ENCODE measurements at regions not wholly inside any gene's neighbourhood (a gene's known extent, or its start where the extent isn't known, plus 50 kb on each side); places are given as distances from the start of the nearest gene placed in this dataset.
"Not testable (repeated sequence)": the region's sequence is repeated elsewhere in the genome, so short reads cannot be mapped to it uniquely, and the experiment has no call there.

DNA sequence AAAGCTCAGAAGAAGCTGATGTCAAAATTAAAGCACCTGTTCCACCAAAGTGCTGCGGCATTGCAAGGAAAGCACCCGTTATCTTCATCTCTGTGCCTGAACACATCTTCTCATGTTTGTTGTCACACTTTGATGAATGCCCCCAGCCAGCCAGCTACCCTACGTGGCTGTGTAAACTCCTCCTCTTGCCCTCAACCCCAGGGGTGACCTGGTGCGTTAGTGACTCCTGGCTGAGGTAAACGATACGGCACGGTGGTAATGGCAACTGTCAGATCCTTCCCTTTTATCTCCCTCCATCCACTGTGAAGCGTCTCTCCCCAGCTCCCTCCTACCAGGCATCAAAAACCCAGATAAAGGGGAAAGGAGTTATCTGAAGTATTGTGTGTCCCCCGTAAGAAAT is 90.6 kb upstream of the WWC2 start:
- no peaks in the 10 kb centered on the region for H3K36me3 Mint-ChIP-seq (ENCODE audit: low read depth)
- no peak overlapping the region for H3K4me3 Mint-ChIP-seq
- H3K9me3 Mint-ChIP-seq = peaks cover 6% of the 10 kb centered on the region
- no peak overlapping the region for H3K27ac Mint-ChIP-seq
- H3K4me1 Mint-ChIP-seq = no peaks in the 10 kb centered on the region
- H3K27me3 Mint-ChIP-seq = peaks cover 9% of the 10 kb centered on the region
- ATAC-seq = no peak
- no peak for DNase-seq

GRCh38 chr4:183004370-183004769 is 87.2 kb upstream of the DCTD start:
- H3K4me3 Mint-ChIP-seq; ATAC-seq; DNase-seq; H3K9me3 Mint-ChIP-seq; H3K4me1 Mint-ChIP-seq; H3K36me3 Mint-ChIP-seq (ENCODE audit: low read depth); H3K27ac Mint-ChIP-seq: not testable (repeated sequence)
- H3K27me3 Mint-ChIP-seq = peaks cover 11% of the 10 kb centered on the region

DNA sequence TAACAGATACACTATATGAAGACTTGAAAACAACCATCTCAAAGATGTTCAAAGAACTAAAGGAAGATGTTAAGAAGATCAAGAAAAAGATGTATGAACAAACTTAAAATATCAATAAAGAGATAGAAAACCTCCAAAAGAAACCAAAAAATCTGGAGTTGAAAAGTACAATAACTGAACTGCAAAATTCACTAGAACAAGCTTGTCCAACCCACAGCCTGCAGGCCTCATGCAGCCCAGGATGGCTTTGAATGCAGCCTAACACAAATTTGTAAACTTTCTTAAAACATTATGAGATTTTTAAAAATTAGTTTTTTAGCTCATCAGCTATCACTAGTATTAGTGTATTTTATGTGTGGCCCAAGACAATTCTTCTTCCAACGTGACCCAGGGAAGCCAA is 77.0 kb upstream of the DCTD start:
- Mint-ChIP-seq H3K4me3 (no peak overlapping the region), H3K27ac (no peak overlapping the region), H3K36me3 (ENCODE audit: low read depth) (no peaks in the 10 kb centered on the region), H3K4me1 (no peaks in the 10 kb centered on the region), H3K27me3 (peaks cover 4% of the 10 kb centered on the region), H3K9me3 (peaks cover 27% of the 10 kb centered on the region)
- DNase-seq (no peak), ATAC-seq (no peak)

DNA sequence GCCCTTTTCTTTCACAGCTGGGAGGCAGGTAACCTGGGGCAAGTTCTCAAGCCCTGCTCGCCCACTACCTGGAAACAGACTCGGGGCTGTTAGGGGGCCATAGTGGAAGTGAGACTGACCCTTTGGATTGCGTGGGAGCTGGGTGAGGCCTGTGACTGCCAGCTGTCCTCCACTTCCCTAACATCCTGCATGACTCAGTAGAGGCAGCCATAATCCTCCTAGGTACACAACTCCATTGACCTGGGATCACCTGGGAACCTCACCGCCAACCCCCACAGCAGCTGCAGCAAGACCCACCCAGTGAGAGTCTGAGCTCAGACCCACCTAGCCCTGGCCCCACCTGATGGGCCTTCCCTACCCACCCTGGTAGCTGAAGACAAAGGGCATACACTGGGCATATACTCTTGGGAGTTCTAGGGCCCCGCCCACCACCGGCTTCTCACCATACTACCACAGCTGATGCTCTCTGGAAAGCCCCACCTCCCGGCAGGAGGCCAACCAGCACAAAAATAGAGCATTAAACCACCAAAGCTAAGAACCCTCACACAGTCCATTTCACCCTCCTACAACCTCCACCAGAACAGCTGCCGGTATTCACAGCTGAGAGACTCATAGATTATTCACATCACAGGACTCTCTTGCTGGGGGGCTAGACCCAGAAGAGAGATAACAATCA is 61.1 kb upstream of the DCTD start:
- Mint-ChIP-seq H3K27me3 (peaks cover 41% of the 10 kb centered on the region), H3K9me3 (no peaks in the 10 kb centered on the region), H3K27ac (no peak overlapping the region), H3K36me3 (ENCODE audit: low read depth) (no peaks in the 10 kb centered on the region), H3K4me3 (no peak overlapping the region), H3K4me1 (peaks cover 24% of the 10 kb centered on the region)
- DNase-seq = peak; percentile 10
- no peak for ATAC-seq

- H3K27ac Mint-ChIP-seq = peak overlapping the region; percentile 67
- H3K36me3 Mint-ChIP-seq (ENCODE audit: low read depth) = no peaks in the 10 kb centered on the region
- peaks cover 24% of the 10 kb centered on the region for H3K4me1 Mint-ChIP-seq
- peaks cover 29% of the 10 kb centered on the region for H3K27me3 Mint-ChIP-seq
- H3K4me3 Mint-ChIP-seq = peak overlapping the region; percentile 30
- H3K9me3 Mint-ChIP-seq = no peaks in the 10 kb centered on the region
- peak; percentile 100 for ATAC-seq
- peak; percentile 4 for DNase-seq
These were observed 58.6 kb upstream of the DCTD start for GRCh38 chr4:182975806-182976205.

- peaks cover 33% of the 10 kb centered on the region for H3K27me3 Mint-ChIP-seq
- no peak overlapping the region for H3K4me3 Mint-ChIP-seq
- peaks cover 24% of the 10 kb centered on the region for H3K4me1 Mint-ChIP-seq
- DNase-seq = no peak
- ATAC-seq = no peak
- H3K36me3 Mint-ChIP-seq (ENCODE audit: low read depth) = no peaks in the 10 kb centered on the region
- no peaks in the 10 kb centered on the region for H3K9me3 Mint-ChIP-seq
- no peak overlapping the region for H3K27ac Mint-ChIP-seq
These were observed 56.8 kb upstream of the DCTD start for GRCh38 chr4:182973941-182974340.

DNA sequence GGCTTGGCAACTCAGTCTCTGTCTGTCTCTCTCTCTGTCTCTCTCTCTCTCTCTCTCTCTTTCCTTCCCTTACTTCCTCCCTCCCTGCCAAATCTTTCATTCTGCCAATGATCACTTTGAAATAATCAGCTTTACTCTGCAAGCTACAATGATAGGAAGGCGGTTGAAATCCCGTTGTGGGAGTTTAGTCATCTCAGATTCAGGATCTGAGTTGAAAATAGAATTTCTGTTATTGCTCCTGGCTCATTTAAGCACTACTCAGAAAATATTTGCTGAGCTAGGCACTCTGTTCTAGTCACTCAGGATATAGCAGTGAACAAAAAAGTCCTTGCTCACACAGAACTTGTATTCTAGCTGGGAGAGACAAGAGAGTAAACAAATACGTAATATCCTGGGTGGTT is 56.3 kb upstream of the DCTD start:
- H3K4me1 Mint-ChIP-seq = peaks cover 21% of the 10 kb centered on the region
- H3K27me3 Mint-ChIP-seq = peaks cover 30% of the 10 kb centered on the region
- H3K4me3 Mint-ChIP-seq = no peak overlapping the region
- DNase-seq (no peak), ATAC-seq (no peak)
- no peaks in the 10 kb centered on the region for H3K36me3 Mint-ChIP-seq (ENCODE audit: low read depth)
- H3K9me3 Mint-ChIP-seq = no peaks in the 10 kb centered on the region
- no peak overlapping the region for H3K27ac Mint-ChIP-seq

GRCh38 chr4:182971702-182972101 is 54.5 kb upstream of the DCTD start:
- ATAC-seq = no peak
- peaks cover 1% of the 10 kb centered on the region for H3K9me3 Mint-ChIP-seq
- peaks cover 28% of the 10 kb centered on the region for H3K27me3 Mint-ChIP-seq
- peaks cover 13% of the 10 kb centered on the region for H3K4me1 Mint-ChIP-seq
- no peak overlapping the region for H3K4me3 Mint-ChIP-seq
- no peak for DNase-seq
- no peaks in the 10 kb centered on the region for H3K36me3 Mint-ChIP-seq (ENCODE audit: low read depth)
- H3K27ac Mint-ChIP-seq = no peak overlapping the region

GRCh38 chr4:182969651-182970279 is 52.6 kb upstream of the DCTD start:
- ATAC-seq (no peak), DNase-seq (no peak)
- Mint-ChIP-seq H3K27ac (no peak overlapping the region), H3K9me3 (peaks cover 4% of the 10 kb centered on the region), H3K4me3 (no peak overlapping the region), H3K4me1 (no peaks in the 10 kb centered on the region), H3K27me3 (peaks cover 38% of the 10 kb centered on the region), H3K36me3 (ENCODE audit: low read depth) (no peaks in the 10 kb centered on the region)

- peaks cover 4% of the 10 kb centered on the region for H3K9me3 Mint-ChIP-seq
- H3K4me3 Mint-ChIP-seq = no peak overlapping the region
- H3K27me3 Mint-ChIP-seq = peaks cover 38% of the 10 kb centered on the region
- DNase-seq (no peak), ATAC-seq (no peak)
- H3K4me1 Mint-ChIP-seq = no peaks in the 10 kb centered on the region
- no peak overlapping the region for H3K27ac Mint-ChIP-seq
- H3K36me3 Mint-ChIP-seq (ENCODE audit: low read depth) = no peaks in the 10 kb centered on the region
These were observed 51.9 kb upstream of the DCTD start for GRCh38 chr4:182968917-182969650.

GRCh38 chr4:182967403-182967802 is 50.2 kb upstream of the DCTD start:
- ATAC-seq (no peak), DNase-seq (no peak)
- Mint-ChIP-seq H3K4me3 (no peak overlapping the region), H3K4me1 (no peaks in the 10 kb centered on the region), H3K9me3 (peaks cover 4% of the 10 kb centered on the region), H3K27ac (no peak overlapping the region), H3K27me3 (peaks cover 34% of the 10 kb centered on the region), H3K36me3 (ENCODE audit: low read depth) (no peaks in the 10 kb centered on the region)
